Neural progenitor cell (in vitro differentiated cells): ENCODE measurements at regions not wholly inside any gene's neighbourhood (a gene's known extent, or its start where the extent isn't known, plus 50 kb on each side); places are given as distances from the start of the nearest gene placed in this dataset.

Experiments used
- DNase-seq: peaks from one replicate; pipeline ENCODE4 v3.0.0-alpha.2; 2016; ENCODE audit warnings: low spot score
- H2AFZ ChIP-seq: fragments of 200-600 bp; sonication (generic); replicated peaks from 2 replicates; pipeline ENCODE4 v1.6.1; 2016; ENCODE audit warnings: antibody characterized with exemption
- H3F3A ChIP-seq: fragments of 200-600 bp; sonication (generic); 2 replicates; pipeline ENCODE4 v1.6.1; 2016; ENCODE audit warnings: antibody characterized with exemption, low read depth
- H3K27ac ChIP-seq: fragments of 200-600 bp; sonication (generic); 2 replicates; pipeline ENCODE4 v1.5.1; 2016; ENCODE audit warnings: mild to moderate bottlenecking
- H3K27me3 ChIP-seq: fragments of 200-600 bp; sonication (generic); 2 replicates; pipeline ENCODE4 v1.6.1; 2016; ENCODE audit warnings: mild to moderate bottlenecking, moderate library complexity
- H3K36me3 ChIP-seq: fragments of 200-600 bp; sonication (generic); 2 replicates; pipeline ENCODE4 v1.5.1; 2016
- H3K4me1 ChIP-seq: fragments of 200-600 bp; sonication (generic); 2 replicates; pipeline ENCODE4 v1.6.1; 2016; ENCODE audit warnings: mixed run types
- H3K4me2 ChIP-seq: fragments of 200-600 bp; sonication (generic); 2 replicates; pipeline ENCODE4 v1.6.1; 2016
- H3K4me3 ChIP-seq: fragments of 200-600 bp; sonication (generic); 2 replicates; pipeline ENCODE4 v1.5.1; 2016
- H3K79me2 ChIP-seq: fragments of 200-600 bp; sonication (generic); 2 replicates; pipeline ENCODE4 v1.6.1; 2016; ENCODE audit warnings: low read depth
- H3K9ac ChIP-seq: fragments of 200-600 bp; sonication (generic); 2 replicates; pipeline ENCODE4 v1.6.1; 2016
- H3K9me3 ChIP-seq: fragments of 200-600 bp; sonication (generic); 2 replicates; pipeline ENCODE4 v1.5.1; 2016; ENCODE audit warnings: low read depth
- H4K20me1 ChIP-seq: fragments of 200-600 bp; sonication (generic); 2 replicates; pipeline ENCODE4 v1.6.1; 2016; ENCODE audit warnings: low read depth
- H3K27ac Mint-ChIP-seq: 3 replicates; pipeline ENCODE4 v1.8.0; 2021; ENCODE audit warnings: mixed read lengths
- H3K27me3 Mint-ChIP-seq: 2 replicates; pipeline ENCODE4 v1.8.0; 2022; ENCODE audit warnings: low read depth, mild to moderate bottlenecking, inconsistent platforms, moderate library complexity, mixed read lengths; ENCODE audit not compliant: insufficient read depth
- H3K36me3 Mint-ChIP-seq: 3 replicates; pipeline ENCODE4 v1.8.0; 2021; ENCODE audit warnings: mixed read lengths
- H3K4me1 Mint-ChIP-seq: 3 replicates; pipeline ENCODE4 v1.8.0; 2021; ENCODE audit warnings: mixed read lengths
- H3K4me3 Mint-ChIP-seq: 3 replicates; pipeline ENCODE4 v1.8.0; 2021; ENCODE audit warnings: mild to moderate bottlenecking, moderate library complexity, mixed read lengths
- H3K9me3 Mint-ChIP-seq: 3 replicates; pipeline ENCODE4 v1.8.0; 2020; ENCODE audit warnings: mixed read lengths
- CTCF ChIP-seq: fragments of 200-600 bp; sonication (generic); IDR thresholded peaks from 2 replicates; pipeline ENCODE4 v1.5.1; 2017; ENCODE audit warnings: antibody characterized with exemption, mild to moderate bottlenecking
- EZH2 ChIP-seq: fragments of 200-600 bp; sonication (generic); IDR thresholded peaks from 2 replicates; pipeline ENCODE4 v1.6.1; 2017; ENCODE audit warnings: antibody characterized with exemption, mild to moderate bottlenecking, moderate library complexity
- EZH2phosphoT487 ChIP-seq: fragments of 200-600 bp; sonication (generic); IDR thresholded peaks from 2 replicates; pipeline ENCODE4 v1.6.1; 2017; ENCODE audit warnings: antibody characterized with exemption

- H3K27ac ChIP-seq: no peak overlapping the region
- no peak for DNase-seq
- H3K36me3 ChIP-seq: no peaks in the 10 kb centered on the region
- no peaks in the 10 kb centered on the region for H3K9me3 ChIP-seq
- no peaks in the 10 kb centered on the region for H3K79me2 ChIP-seq
- no peak overlapping the region for H2AFZ ChIP-seq
- Mint-ChIP-seq H3K4me3 (no peak overlapping the region), H3K27ac (no peak overlapping the region), H3K9me3 (peaks cover 8% of the 10 kb centered on the region), H3K27me3 (no peaks in the 10 kb centered on the region), H3K36me3 (no peaks in the 10 kb centered on the region), H3K4me1 (peaks cover 28% of the 10 kb centered on the region)
- no peak overlapping the region for H3K4me2 ChIP-seq
- TF ChIP-seq EZH2 (no peak), EZH2phosphoT487 (no peak), CTCF (no peak)
- H3K4me3 ChIP-seq: no peak overlapping the region
- H3K4me1 ChIP-seq: peaks cover 23% of the 10 kb centered on the region
- no peaks in the 10 kb centered on the region for H3F3A ChIP-seq
- no peaks in the 10 kb centered on the region for H3K27me3 ChIP-seq
- H4K20me1 ChIP-seq: no peaks in the 10 kb centered on the region
- no peak overlapping the region for H3K9ac ChIP-seq
Observed at GRCh38 chr7:42650171-42650570, 261.7 kb downstream of the C7orf25 start.

GRCh38 chr7:42645906-42646305 lies 266.0 kb downstream of the C7orf25 start:
- H3K9me3 Mint-ChIP-seq: peaks cover 7% of the 10 kb centered on the region
- Histone ChIP-seq H3K27ac (no peak overlapping the region), H3F3A (no peaks in the 10 kb centered on the region), H3K4me1 (peaks cover 5% of the 10 kb centered on the region), H4K20me1 (no peaks in the 10 kb centered on the region), H3K4me2 (no peak overlapping the region), H3K4me3 (no peak overlapping the region), H3K27me3 (no peaks in the 10 kb centered on the region), H3K9me3 (no peaks in the 10 kb centered on the region), H3K36me3 (no peaks in the 10 kb centered on the region), H3K79me2 (no peaks in the 10 kb centered on the region), H2AFZ (no peak overlapping the region), H3K9ac (no peak overlapping the region)
- no peak for DNase-seq
- no peaks in the 10 kb centered on the region for H3K36me3 Mint-ChIP-seq
- no peak overlapping the region for H3K27ac Mint-ChIP-seq
- no peak overlapping the region for H3K4me3 Mint-ChIP-seq
- H3K4me1 Mint-ChIP-seq: peaks cover 18% of the 10 kb centered on the region
- H3K27me3 Mint-ChIP-seq: peaks cover 3% of the 10 kb centered on the region
- no peak for TF ChIP-seq CTCF
- TF ChIP-seq EZH2: no peak
- no peak for TF ChIP-seq EZH2phosphoT487

GRCh38 chr7:42642699-42643098 lies 269.2 kb downstream of the C7orf25 start:
- no peak for DNase-seq
- H3K27ac ChIP-seq: no peak overlapping the region
- no peaks in the 10 kb centered on the region for H3K36me3 Mint-ChIP-seq
- H3K4me2 ChIP-seq: no peak overlapping the region
- H3F3A ChIP-seq: no peaks in the 10 kb centered on the region
- no peak overlapping the region for H3K4me3 ChIP-seq
- H3K4me1 ChIP-seq: peaks cover 5% of the 10 kb centered on the region
- H2AFZ ChIP-seq: no peak overlapping the region
- H3K4me3 Mint-ChIP-seq: no peak overlapping the region
- H3K27me3 Mint-ChIP-seq: peaks cover 3% of the 10 kb centered on the region
- H4K20me1 ChIP-seq: no peaks in the 10 kb centered on the region
- no peaks in the 10 kb centered on the region for H3K9me3 ChIP-seq
- peaks cover 7% of the 10 kb centered on the region for H3K9me3 Mint-ChIP-seq
- no peaks in the 10 kb centered on the region for H3K27me3 ChIP-seq
- no peaks in the 10 kb centered on the region for H3K36me3 ChIP-seq
- H3K9ac ChIP-seq: no peak overlapping the region
- peaks cover 11% of the 10 kb centered on the region for H3K4me1 Mint-ChIP-seq
- H3K27ac Mint-ChIP-seq: no peak overlapping the region
- H3K79me2 ChIP-seq: no peaks in the 10 kb centered on the region
- TF ChIP-seq EZH2phosphoT487 (no peak), EZH2 (no peak), CTCF (no peak)
